K562 (cell line): ENCODE measurements at regions not wholly inside any gene's neighbourhood (a gene's known extent, or its start where the extent isn't known, plus 50 kb on each side); places are given as distances from the start of the nearest gene placed in this dataset.

ENCODE experiments used
- ATF2 ChIP-seq: sonication (generic); formaldehyde crosslinking; IDR thresholded peaks from 2 replicates; pipeline ENCODE4 v1.8.1; 2022; ENCODE audit warnings: missing genetic modification reagents
- CTCF ChIP-seq, 3 experiments: IDR thresholded peaks in 2 of 3; conservative IDR thresholded peaks in 1 of 3; 2 replicates each; pipeline ENCODE4 v1.5.1; 2011 to 2012; ENCODE audit warnings: low read length in 3 of 3, mild to moderate bottlenecking in 3 of 3, control low read depth in 2 of 3, improper control_type of control experiment in 1 of 3, inconsistent platforms in 1 of 3, low read depth in 1 of 3, mixed read lengths in 1 of 3, moderate library complexity in 1 of 3; ENCODE audit not compliant: insufficient read depth in 2 of 3
- KAT8 ChIP-seq: fragments of 450-650 bp; IDR thresholded peaks from 2 replicates; pipeline ENCODE4 v1.6.1; 2016; ENCODE audit warnings: low read depth, mild to moderate bottlenecking
- ZBTB40 ChIP-seq, 2 experiments: fragments of 450-650 bp in 1 of 2; sonication (generic) in 1 of 2; formaldehyde crosslinking in 1 of 2; IDR thresholded peaks; 2 replicates each; pipeline versions ENCODE4 v1.7.1 to v1.9.0; 2016 to 2022; ENCODE audit warnings: inconsistent platforms in 1 of 2, mild to moderate bottlenecking in 1 of 2, missing genetic modification reagents in 1 of 2

GRCh38 chr16:77553130-77553529 is 118.3 kb upstream of the ADAMTS18 start:
- TF ChIP-seq CTCF (IDR thresholded peaks at IDR 0.05 in 2 of 3, conservative IDR thresholded peaks at IDR 0.05 in 1 of 3; ENCODE audit: insufficient read depth in 2 of 3, low read depth in 1 of 3, low read length in 3 of 3) (no peak), ZBTB40 (IDR thresholded peaks at IDR 0.05) (no peak), ZBTB40 (CRISPR knock-in tag; IDR thresholded peaks at IDR 0.05) (no peak), KAT8 (no peak), ATF2 (CRISPR knock-in tag) (no peak)
